ENCODE measurements at regions not wholly inside any gene's neighbourhood (a gene's known extent, or its start where the extent isn't known, plus 50 kb on each side); places are given as distances from the start of the nearest gene placed in this dataset.

DNA sequence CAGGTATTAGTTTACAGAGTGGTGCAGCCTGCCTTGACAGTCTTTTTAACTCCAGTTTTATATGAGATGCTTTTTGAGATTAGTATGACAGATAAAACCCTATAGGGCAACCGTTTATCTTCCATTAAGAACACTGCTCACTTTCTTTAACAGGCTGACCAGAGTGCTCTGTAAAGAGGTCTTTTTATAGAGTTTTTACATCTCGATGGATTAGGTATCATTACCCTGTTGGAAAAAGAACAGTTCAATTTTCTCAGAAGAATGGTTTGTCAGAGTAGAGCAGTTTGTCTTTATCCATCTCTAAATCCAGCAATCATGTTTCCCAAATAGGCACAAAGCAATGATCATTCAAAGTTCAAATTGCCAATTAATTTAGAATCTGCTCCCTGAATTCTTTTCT, 395.2 kb upstream of the ARGLU1 start:
- TF ChIP-seq, protein P1, sequence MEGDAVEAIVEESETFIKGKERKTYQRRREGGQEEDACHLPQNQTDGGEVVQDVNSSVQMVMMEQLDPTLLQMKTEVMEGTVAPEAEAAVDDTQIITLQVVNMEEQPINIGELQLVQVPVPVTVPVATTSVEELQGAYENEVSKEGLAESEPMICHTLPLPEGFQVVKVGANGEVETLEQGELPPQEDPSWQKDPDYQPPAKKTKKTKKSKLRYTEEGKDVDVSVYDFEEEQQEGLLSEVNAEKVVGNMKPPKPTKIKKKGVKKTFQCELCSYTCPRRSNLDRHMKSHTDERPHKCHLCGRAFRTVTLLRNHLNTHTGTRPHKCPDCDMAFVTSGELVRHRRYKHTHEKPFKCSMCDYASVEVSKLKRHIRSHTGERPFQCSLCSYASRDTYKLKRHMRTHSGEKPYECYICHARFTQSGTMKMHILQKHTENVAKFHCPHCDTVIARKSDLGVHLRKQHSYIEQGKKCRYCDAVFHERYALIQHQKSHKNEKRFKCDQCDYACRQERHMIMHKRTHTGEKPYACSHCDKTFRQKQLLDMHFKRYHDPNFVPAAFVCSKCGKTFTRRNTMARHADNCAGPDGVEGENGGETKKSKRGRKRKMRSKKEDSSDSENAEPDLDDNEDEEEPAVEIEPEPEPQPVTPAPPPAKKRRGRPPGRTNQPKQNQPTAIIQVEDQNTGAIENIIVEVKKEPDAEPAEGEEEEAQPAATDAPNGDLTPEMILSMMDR (conservative IDR thresholded peaks at IDR 0.05; ENCODE audit: low read length): no peak
- TF ChIP-seq EZH2phosphoT487 (IDR thresholded peaks at IDR 0.05; ENCODE audit: borderline replicate concordance): no peak
- Histone ChIP-seq H3K4me1 (ENCODE audit: insufficient read depth, low read length, poor library complexity, severe bottlenecking) (no peaks in the 10 kb centered on the region), H3K79me2 (ENCODE audit: insufficient read depth, low read length) (no peaks in the 10 kb centered on the region), H4K20me1 (ENCODE audit: insufficient read depth, low read length, poor library complexity, severe bottlenecking) (no peaks in the 10 kb centered on the region), H3K27me3 (ENCODE audit: insufficient read depth, low read length, poor library complexity, severe bottlenecking) (no peaks in the 10 kb centered on the region), H3K4me2 (ENCODE audit: low read depth, low read length, poor library complexity, severe bottlenecking) (no peak overlapping the region), H2AFZ (ENCODE audit: low read length) (no peak overlapping the region), H3K4me3 (ENCODE audit: low read length, poor library complexity, severe bottlenecking) (no peak overlapping the region), H3K9me3 (ENCODE audit: insufficient read depth, low read depth, low read length) (no peaks in the 10 kb centered on the region), H3F3A (ENCODE audit: low read depth) (no peaks in the 10 kb centered on the region), H3K9me2 (replicated peaks; ENCODE audit: low read depth, low read length) (no peaks in the 10 kb centered on the region), H3K36me3 (ENCODE audit: insufficient read depth, low read length) (no peaks in the 10 kb centered on the region), H3K9ac (ENCODE audit: low read depth, low read length, poor library complexity, severe bottlenecking) (no peak overlapping the region)

DNA sequence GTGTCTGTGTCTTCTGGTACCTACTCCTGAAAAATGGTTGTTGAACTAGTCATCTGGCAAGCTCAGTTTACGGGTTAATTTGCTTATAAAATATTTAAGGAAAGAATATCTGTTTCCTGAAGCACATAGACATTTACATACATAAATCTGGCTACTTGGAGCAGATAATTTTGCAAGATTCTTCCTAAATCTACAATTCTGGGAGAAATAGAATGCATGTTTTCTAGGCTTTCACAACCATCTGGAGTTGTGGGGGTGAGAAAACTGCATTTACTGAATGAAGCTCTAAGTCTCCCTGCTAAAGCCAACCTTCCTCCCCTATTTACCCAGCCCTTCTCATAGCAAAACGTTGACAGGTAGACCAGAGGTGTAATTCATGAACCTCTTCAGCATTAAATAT, 393.7 kb upstream of the ARGLU1 start:
- no peak overlapping the region for H2AFZ ChIP-seq (ENCODE audit: low read length)
- H3K9me2 ChIP-seq (replicated peaks; ENCODE audit: low read depth, low read length): no peaks in the 10 kb centered on the region
- no peaks in the 10 kb centered on the region for H3K9me3 ChIP-seq (ENCODE audit: insufficient read depth, low read depth, low read length)
- no peaks in the 10 kb centered on the region for H3K27me3 ChIP-seq (ENCODE audit: insufficient read depth, low read length, poor library complexity, severe bottlenecking)
- no peaks in the 10 kb centered on the region for H4K20me1 ChIP-seq (ENCODE audit: insufficient read depth, low read length, poor library complexity, severe bottlenecking)
- no peaks in the 10 kb centered on the region for H3K79me2 ChIP-seq (ENCODE audit: insufficient read depth, low read length)
- H3F3A ChIP-seq (ENCODE audit: low read depth): no peaks in the 10 kb centered on the region
- H3K4me1 ChIP-seq (ENCODE audit: insufficient read depth, low read length, poor library complexity, severe bottlenecking): no peaks in the 10 kb centered on the region
- H3K36me3 ChIP-seq (ENCODE audit: insufficient read depth, low read length): no peaks in the 10 kb centered on the region
- no peak overlapping the region for H3K4me3 ChIP-seq (ENCODE audit: low read length, poor library complexity, severe bottlenecking)
- no peak overlapping the region for H3K9ac ChIP-seq (ENCODE audit: low read depth, low read length, poor library complexity, severe bottlenecking)
- H3K4me2 ChIP-seq (ENCODE audit: low read depth, low read length, poor library complexity, severe bottlenecking): no peak overlapping the region
- TF ChIP-seq, protein P1 (conservative IDR thresholded peaks at IDR 0.05; ENCODE audit: low read length): no peak
- no peak for TF ChIP-seq EZH2phosphoT487 (IDR thresholded peaks at IDR 0.05; ENCODE audit: borderline replicate concordance)

GRCh38 chr13:106961216-106961615, 393.3 kb upstream of the ARGLU1 start:
- no peaks in the 10 kb centered on the region for H3K27me3 ChIP-seq (ENCODE audit: insufficient read depth, low read length, poor library complexity, severe bottlenecking)
- no peaks in the 10 kb centered on the region for H3F3A ChIP-seq (ENCODE audit: low read depth)
- no peaks in the 10 kb centered on the region for H3K36me3 ChIP-seq (ENCODE audit: insufficient read depth, low read length)
- H3K4me2 ChIP-seq (ENCODE audit: low read depth, low read length, poor library complexity, severe bottlenecking): no peak overlapping the region
- no peaks in the 10 kb centered on the region for H3K79me2 ChIP-seq (ENCODE audit: insufficient read depth, low read length)
- H3K9me3 ChIP-seq (ENCODE audit: insufficient read depth, low read depth, low read length): no peaks in the 10 kb centered on the region
- no peak overlapping the region for H2AFZ ChIP-seq (ENCODE audit: low read length)
- no peak for TF ChIP-seq EZH2phosphoT487 (IDR thresholded peaks at IDR 0.05; ENCODE audit: borderline replicate concordance)
- TF ChIP-seq, protein P1 (conservative IDR thresholded peaks at IDR 0.05; ENCODE audit: low read length): no peak
- no peaks in the 10 kb centered on the region for H3K4me1 ChIP-seq (ENCODE audit: insufficient read depth, low read length, poor library complexity, severe bottlenecking)
- no peaks in the 10 kb centered on the region for H4K20me1 ChIP-seq (ENCODE audit: insufficient read depth, low read length, poor library complexity, severe bottlenecking)
- H3K9ac ChIP-seq (ENCODE audit: low read depth, low read length, poor library complexity, severe bottlenecking): no peak overlapping the region
- no peak overlapping the region for H3K4me3 ChIP-seq (ENCODE audit: low read length, poor library complexity, severe bottlenecking)
- no peaks in the 10 kb centered on the region for H3K9me2 ChIP-seq (replicated peaks; ENCODE audit: low read depth, low read length)
